WTC11 (cell line): ENCODE measurements at regions not wholly inside any gene's neighbourhood (a gene's known extent, or its start where the extent isn't known, plus 50 kb on each side); places are given as distances from the start of the nearest gene placed in this dataset.

ENCODE experiments used
- ATAC-seq: fragments of 200-7000 bp; cut with Tn5 transposase; 2 replicates; pipeline ENCODE4 v1.10.0; 2021; ENCODE audit warnings: mild to moderate bottlenecking, moderate library complexity
- CTCF ChIA-PET: fragments of 300-600 bp; sonication (Branson Sonifier 250); formaldehyde crosslinking; loops from one replicate; lab custom pipeline; 2021; ENCODE audit warnings: antibody characterized with exemption; lab: Charles Lee
- POLR2A ChIA-PET: fragments of 350-600 bp; sonication (Branson Sonifier 250); formaldehyde crosslinking; loops from one replicate; lab custom pipeline; 2021; ENCODE audit warnings: antibody characterized with exemption; lab: Charles Lee
- DNase-seq: peaks from one replicate; pipeline ENCODE4 v3.0.0; 2021; ENCODE audit warnings: low spot score
- H3K27ac Mint-ChIP-seq: 2 replicates; pipeline ENCODE4 v1.8.0; 2021; ENCODE audit warnings: mixed read lengths
- H3K27me3 Mint-ChIP-seq: 2 replicates; pipeline ENCODE4 v1.8.0; 2021; ENCODE audit warnings: low read depth, mild to moderate bottlenecking, moderate library complexity, mixed read lengths
- H3K36me3 Mint-ChIP-seq: 2 replicates; pipeline ENCODE4 v1.8.0; 2021; ENCODE audit warnings: mixed read lengths
- H3K4me1 Mint-ChIP-seq: 2 replicates; pipeline ENCODE4 v1.8.0; 2022; ENCODE audit warnings: mixed read lengths
- H3K4me3 Mint-ChIP-seq: 2 replicates; pipeline ENCODE4 v1.8.0; 2021; ENCODE audit warnings: mild to moderate bottlenecking, moderate library complexity, mixed read lengths
- H3K9me3 Mint-ChIP-seq: 2 replicates; pipeline ENCODE4 v1.8.0; 2021; ENCODE audit warnings: mixed read lengths
- ATF3 ChIP-seq: sonication (generic); formaldehyde crosslinking; conservative IDR thresholded peaks from 2 replicates; pipeline ENCODE4 v1.8.1; 2022; ENCODE audit warnings: mild to moderate bottlenecking, missing genetic modification reagents
- EMX1 ChIP-seq: fragments of 250-450 bp; sonication (Bioruptor Pico); IDR thresholded peaks from 2 replicates; pipeline ENCODE4 v1.8.0; 2021; ENCODE audit warnings: mild to moderate bottlenecking
- FOXK1 ChIP-seq: sonication (generic); formaldehyde crosslinking; IDR thresholded peaks from 2 replicates; pipeline ENCODE4 v1.8.0; 2022; ENCODE audit warnings: mild to moderate bottlenecking, moderate library complexity, missing genetic modification reagents
- GTF2I ChIP-seq: fragments of 250-450 bp; sonication (Bioruptor Pico); conservative IDR thresholded peaks from 2 replicates; pipeline ENCODE4 v1.4.0; 2021; ENCODE audit warnings: mild to moderate bottlenecking
- HMGA2 ChIP-seq: fragments of 250-450 bp; sonication (Bioruptor Pico); IDR thresholded peaks from 2 replicates; pipeline ENCODE4 v1.4.0; 2021; ENCODE audit warnings: mild to moderate bottlenecking, moderate library complexity
- MAX ChIP-seq: sonication (generic); formaldehyde crosslinking; IDR thresholded peaks from 2 replicates; pipeline ENCODE4 v1.8.0; 2022; ENCODE audit warnings: mild to moderate bottlenecking, missing genetic modification reagents
- NFE2L1 ChIP-seq: sonication (generic); formaldehyde crosslinking; IDR thresholded peaks from 2 replicates; pipeline ENCODE4 v1.8.1; 2023; ENCODE audit warnings: missing genetic modification reagents
- TEAD4 ChIP-seq: sonication (generic); formaldehyde crosslinking; IDR thresholded peaks from 2 replicates; pipeline ENCODE4 v1.8.0; 2022; ENCODE audit warnings: mild to moderate bottlenecking, missing genetic modification reagents
- TP53 ChIP-seq: sonication (generic); formaldehyde crosslinking; IDR thresholded peaks from 2 replicates; pipeline ENCODE4 v1.8.1; 2023; ENCODE audit warnings: mild to moderate bottlenecking, missing genetic modification reagents
- ZMAT4 ChIP-seq: fragments of 250-450 bp; sonication (Bioruptor Pico); IDR thresholded peaks from 2 replicates; pipeline ENCODE4 v1.9.0; 2021; ENCODE audit warnings: mild to moderate bottlenecking
- ZNF121 ChIP-seq: sonication (generic); formaldehyde crosslinking; IDR thresholded peaks from 2 replicates; pipeline ENCODE4 v1.8.0; 2023; ENCODE audit warnings: missing genetic modification reagents
- ZNF317 ChIP-seq: sonication (generic); formaldehyde crosslinking; IDR thresholded peaks from 2 replicates; pipeline ENCODE4 v1.8.1; 2023; ENCODE audit warnings: low read depth, mild to moderate bottlenecking, moderate library complexity, missing genetic modification reagents, borderline replicate concordance
- TF ChIP-seq, protein P1 (sequence below): sonication (generic); formaldehyde crosslinking; IDR thresholded peaks from 2 replicates; pipeline ENCODE4 v1.8.0; 2022; ENCODE audit warnings: mild to moderate bottlenecking, missing genetic modification reagents
- TF ChIP-seq, protein P2 (sequence below): sonication (generic); formaldehyde crosslinking; conservative IDR thresholded peaks from 2 replicates; pipeline ENCODE4 v1.8.1; 2023; ENCODE audit warnings: mild to moderate bottlenecking, low read depth, missing genetic modification reagents, moderate library complexity
- TF ChIP-seq, protein P3 (sequence below): sonication (generic); formaldehyde crosslinking; IDR thresholded peaks from 2 replicates; pipeline ENCODE4 v1.8.0; 2023; ENCODE audit warnings: mild to moderate bottlenecking, missing genetic modification reagents

GRCh38 chr9:93859431-93860215, 95.5 kb downstream of the BARX1 start:
- Mint-ChIP-seq H3K4me1 (peaks cover 25% of the 10 kb centered on the region), H3K36me3 (no peaks in the 10 kb centered on the region), H3K4me3 (no peak overlapping the region), H3K9me3 (no peaks in the 10 kb centered on the region), H3K27me3 (no peaks in the 10 kb centered on the region; the same call in 1 of the 2 replicates), H3K27ac (no peak overlapping the region)
- CTCF ChIA-PET = interaction anchor here (0.6 to 5.4 kb wide), 14 partner anchors 10 to 354 kb away, joined by 3 to 26 read pairs (median 4); no protein-coding TSS in a partner anchor
- POLR2A ChIA-PET = no interaction called here
- TF ChIP-seq, protein P1, sequence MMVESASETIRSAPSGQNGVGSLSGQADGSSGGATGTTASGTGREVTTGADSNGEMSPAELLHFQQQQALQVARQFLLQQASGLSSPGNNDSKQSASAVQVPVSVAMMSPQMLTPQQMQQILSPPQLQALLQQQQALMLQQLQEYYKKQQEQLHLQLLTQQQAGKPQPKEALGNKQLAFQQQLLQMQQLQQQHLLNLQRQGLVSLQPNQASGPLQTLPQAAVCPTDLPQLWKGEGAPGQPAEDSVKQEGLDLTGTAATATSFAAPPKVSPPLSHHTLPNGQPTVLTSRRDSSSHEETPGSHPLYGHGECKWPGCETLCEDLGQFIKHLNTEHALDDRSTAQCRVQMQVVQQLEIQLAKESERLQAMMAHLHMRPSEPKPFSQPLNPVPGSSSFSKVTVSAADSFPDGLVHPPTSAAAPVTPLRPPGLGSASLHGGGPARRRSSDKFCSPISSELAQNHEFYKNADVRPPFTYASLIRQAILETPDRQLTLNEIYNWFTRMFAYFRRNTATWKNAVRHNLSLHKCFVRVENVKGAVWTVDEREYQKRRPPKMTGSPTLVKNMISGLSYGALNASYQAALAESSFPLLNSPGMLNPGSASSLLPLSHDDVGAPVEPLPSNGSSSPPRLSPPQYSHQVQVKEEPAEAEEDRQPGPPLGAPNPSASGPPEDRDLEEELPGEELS (CRISPR knock-in tag) = no peak
- TF ChIP-seq TP53 (CRISPR knock-in tag) (no peak), HMGA2 (no peak), ZNF121 (CRISPR knock-in tag) (no peak), ATF3 (no peak), ZMAT4 (CRISPR knock-in tag) (no peak), EMX1 (no peak), FOXK1 (CRISPR knock-in tag) (no peak), NFE2L1 (CRISPR knock-in tag) (no peak), ZNF317 (CRISPR knock-in tag) (no peak), GTF2I (no peak), TEAD4 (CRISPR knock-in tag) (no peak)
- TF ChIP-seq, protein P2, sequence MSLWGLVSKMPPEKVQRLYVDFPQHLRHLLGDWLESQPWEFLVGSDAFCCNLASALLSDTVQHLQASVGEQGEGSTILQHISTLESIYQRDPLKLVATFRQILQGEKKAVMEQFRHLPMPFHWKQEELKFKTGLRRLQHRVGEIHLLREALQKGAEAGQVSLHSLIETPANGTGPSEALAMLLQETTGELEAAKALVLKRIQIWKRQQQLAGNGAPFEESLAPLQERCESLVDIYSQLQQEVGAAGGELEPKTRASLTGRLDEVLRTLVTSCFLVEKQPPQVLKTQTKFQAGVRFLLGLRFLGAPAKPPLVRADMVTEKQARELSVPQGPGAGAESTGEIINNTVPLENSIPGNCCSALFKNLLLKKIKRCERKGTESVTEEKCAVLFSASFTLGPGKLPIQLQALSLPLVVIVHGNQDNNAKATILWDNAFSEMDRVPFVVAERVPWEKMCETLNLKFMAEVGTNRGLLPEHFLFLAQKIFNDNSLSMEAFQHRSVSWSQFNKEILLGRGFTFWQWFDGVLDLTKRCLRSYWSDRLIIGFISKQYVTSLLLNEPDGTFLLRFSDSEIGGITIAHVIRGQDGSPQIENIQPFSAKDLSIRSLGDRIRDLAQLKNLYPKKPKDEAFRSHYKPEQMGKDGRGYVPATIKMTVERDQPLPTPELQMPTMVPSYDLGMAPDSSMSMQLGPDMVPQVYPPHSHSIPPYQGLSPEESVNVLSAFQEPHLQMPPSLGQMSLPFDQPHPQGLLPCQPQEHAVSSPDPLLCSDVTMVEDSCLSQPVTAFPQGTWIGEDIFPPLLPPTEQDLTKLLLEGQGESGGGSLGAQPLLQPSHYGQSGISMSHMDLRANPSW (CRISPR knock-in tag) = no peak
- ATAC-seq (peak; percentile 67), DNase-seq (no peak)

DNA sequence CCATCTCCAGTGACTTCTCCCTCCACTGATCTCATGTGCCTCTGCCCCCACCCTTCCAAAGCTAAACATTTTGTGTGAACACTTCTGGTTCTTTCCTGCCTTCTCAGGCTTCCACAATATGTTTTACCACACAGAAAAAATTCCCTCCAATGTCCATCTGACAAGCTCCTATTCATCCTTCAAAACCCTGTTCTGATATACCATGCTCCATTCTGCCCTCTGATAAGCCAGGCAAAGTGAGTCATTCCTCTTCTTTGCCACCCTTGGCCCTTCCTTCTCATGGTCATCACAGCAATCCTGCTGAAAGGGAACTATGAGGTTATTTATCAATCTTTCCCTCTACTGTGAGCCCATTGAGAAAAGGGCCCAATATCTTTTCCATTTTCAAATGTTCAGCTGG, 97.6 kb downstream of the BARX1 start:
- ATAC-seq (no peak), DNase-seq (no peak)
- Mint-ChIP-seq H3K4me1 (peaks cover 12% of the 10 kb centered on the region), H3K9me3 (peaks cover 4% of the 10 kb centered on the region; the same call in 1 of the 2 replicates), H3K4me3 (no peak overlapping the region), H3K27me3 (no peaks in the 10 kb centered on the region; the same call in 1 of the 2 replicates), H3K27ac (no peak overlapping the region), H3K36me3 (no peaks in the 10 kb centered on the region)
- TF ChIP-seq FOXK1 (CRISPR knock-in tag) (no peak), MAX (no peak), ZNF121 (CRISPR knock-in tag) (no peak), ZNF317 (CRISPR knock-in tag) (no peak)
- TF ChIP-seq, protein P3, sequence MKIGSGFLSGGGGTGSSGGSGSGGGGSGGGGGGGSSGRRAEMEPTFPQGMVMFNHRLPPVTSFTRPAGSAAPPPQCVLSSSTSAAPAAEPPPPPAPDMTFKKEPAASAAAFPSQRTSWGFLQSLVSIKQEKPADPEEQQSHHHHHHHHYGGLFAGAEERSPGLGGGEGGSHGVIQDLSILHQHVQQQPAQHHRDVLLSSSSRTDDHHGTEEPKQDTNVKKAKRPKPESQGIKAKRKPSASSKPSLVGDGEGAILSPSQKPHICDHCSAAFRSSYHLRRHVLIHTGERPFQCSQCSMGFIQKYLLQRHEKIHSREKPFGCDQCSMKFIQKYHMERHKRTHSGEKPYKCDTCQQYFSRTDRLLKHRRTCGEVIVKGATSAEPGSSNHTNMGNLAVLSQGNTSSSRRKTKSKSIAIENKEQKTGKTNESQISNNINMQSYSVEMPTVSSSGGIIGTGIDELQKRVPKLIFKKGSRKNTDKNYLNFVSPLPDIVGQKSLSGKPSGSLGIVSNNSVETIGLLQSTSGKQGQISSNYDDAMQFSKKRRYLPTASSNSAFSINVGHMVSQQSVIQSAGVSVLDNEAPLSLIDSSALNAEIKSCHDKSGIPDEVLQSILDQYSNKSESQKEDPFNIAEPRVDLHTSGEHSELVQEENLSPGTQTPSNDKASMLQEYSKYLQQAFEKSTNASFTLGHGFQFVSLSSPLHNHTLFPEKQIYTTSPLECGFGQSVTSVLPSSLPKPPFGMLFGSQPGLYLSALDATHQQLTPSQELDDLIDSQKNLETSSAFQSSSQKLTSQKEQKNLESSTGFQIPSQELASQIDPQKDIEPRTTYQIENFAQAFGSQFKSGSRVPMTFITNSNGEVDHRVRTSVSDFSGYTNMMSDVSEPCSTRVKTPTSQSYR (CRISPR knock-in tag) = no peak
- CTCF ChIA-PET = interaction anchor here (1.0 to 5.4 kb wide), 5 partner anchors 10 to 145 kb away, joined by 3 to 26 read pairs (median 8); no protein-coding TSS in a partner anchor
- POLR2A ChIA-PET = no interaction called here
